HT1080 (cell line): ENCODE measurements at regions not wholly inside any gene's neighbourhood (a gene's known extent, or its start where the extent isn't known, plus 50 kb on each side); places are given as distances from the start of the nearest gene placed in this dataset.

Source experiments
- DNase-seq: peaks from one replicate; pipeline ENCODE4 v3.0.0-alpha.2; 2015; ENCODE audit warnings: low read depth

GRCh38 chr2:207288628-207289027 lies 122.9 kb upstream of the KLF7 start:
- no peak for DNase-seq

DNA sequence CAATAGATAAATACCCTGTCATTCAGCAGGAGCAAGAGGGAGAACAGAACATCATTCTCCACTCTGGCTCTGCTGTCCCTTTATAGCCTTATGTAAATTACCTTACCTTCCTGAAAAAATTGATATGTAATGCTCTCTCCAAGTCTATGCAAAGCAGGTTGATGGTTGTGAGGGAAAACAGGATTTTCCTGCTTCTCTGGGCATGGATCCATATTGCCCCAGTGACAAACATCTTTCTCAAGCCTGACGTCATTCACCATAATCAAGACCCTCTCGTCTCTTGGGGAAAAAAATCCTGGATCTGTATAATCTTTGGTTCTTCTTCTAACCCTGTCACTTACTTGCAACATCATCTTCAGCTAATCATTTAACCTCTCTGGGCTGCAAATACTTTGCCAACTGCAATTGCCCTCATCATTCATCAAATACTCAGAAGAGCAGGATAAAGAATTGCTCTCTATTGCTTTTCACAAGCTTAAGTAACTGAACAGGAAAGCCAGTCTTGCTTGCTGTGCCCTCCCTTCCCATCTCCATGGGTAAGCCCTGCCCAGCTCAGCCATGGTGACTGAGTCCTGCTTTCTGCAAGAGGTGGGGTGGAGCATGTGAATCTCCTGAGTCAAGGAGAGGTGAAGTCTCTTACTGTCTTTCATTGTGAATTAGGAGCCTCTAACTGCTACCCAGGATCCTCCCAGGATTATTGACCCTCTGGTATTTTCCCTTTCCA lies 123.7 kb upstream of the KLF7 start:
- no peak for DNase-seq

GRCh38 chr2:207290833-207291624 lies 125.3 kb upstream of the KLF7 start:
- DNase-seq, result no peak

DNA sequence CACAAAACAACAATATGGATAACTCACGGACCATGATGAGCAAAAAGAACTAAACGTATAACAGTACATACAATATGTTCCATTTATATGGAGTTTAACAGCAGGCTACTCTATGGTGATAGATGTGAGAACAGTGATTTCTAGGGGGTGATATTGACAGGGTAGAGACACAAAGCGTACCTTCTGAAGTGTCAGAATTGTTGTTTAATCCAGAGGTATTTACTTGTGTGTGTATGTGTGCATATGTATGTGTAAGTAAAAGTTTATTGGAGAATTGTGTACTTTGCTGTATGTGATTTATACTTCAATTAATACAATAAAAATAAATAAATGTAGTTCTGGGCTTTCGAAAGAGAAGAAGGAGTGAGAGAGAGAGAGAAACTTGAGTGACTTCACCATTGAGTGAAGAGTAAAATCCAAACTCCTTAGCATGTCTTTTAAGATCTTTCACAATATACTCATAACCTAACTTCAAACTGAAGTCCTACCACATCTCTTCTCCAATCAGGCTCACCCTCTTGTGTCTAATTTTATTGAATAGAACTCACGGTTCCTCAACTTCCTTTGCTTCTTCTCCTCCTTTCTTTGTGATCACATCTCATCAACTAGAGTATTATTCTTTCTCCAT lies 126.0 kb upstream of the KLF7 start:
- no peak for DNase-seq

- DNase-seq, result no peak
Observed at GRCh38 chr2:207296265-207296948, 130.7 kb upstream of the KLF7 start.

DNA sequence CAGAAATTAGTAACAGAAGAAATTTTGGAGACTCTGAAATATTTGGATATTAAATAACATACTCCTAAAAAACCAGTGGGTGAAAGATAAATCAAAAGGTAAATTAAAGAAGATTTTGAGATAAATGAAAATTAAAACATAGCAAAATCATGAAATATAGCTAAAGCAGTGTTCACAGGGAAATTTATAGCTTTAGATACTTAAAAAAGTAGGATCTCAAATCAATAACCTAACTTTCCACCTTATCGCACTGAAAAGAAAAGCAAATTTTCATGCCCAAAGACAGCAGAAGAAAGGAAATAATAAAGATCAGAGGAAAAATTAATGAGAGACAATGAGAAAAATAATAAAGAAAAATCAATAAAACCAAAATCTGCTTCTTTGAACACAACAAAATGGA lies 135.1 kb upstream of the KLF7 start:
- no peak for DNase-seq

GRCh38 chr2:207304761-207305160 lies 139.0 kb upstream of the KLF7 start:
- no peak for DNase-seq

DNA sequence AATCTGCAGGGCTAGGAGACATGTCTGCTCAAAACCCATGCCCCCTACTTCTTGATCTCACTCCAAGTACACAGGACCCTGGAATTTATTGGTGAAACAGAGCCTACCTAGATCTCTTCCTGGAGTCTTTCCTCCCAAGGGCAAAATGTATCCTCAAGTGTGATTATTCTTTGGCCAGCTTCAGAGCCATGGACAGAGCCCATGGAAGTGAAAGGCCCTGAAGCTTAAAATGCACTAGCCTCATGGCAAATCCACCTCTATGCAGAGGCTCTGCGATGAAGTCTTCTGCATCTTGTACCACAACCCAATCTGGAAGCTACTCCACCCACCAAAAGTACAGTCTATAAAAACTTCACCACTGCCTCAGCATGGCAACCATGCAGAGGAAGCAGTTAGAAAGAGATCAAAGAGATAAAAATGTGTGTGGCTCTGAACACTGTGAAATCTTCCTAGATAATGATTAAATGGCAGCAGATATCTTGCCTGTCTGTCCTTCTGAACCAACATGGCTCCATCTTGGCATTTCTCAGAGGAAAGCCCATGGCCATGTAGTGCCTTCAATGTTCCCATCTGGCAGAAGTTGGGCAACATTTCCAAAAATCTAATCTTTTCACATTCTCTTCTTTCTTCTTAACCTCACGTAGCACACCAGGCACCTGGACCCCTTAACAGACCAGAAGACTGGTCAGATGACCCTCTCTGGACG lies 142.9 kb upstream of the KLF7 start:
- DNase-seq, result no peak

- DNase-seq, result peak; percentile 98
Observed at GRCh38 chr2:207311316-207312005, 145.7 kb upstream of the KLF7 start.

GRCh38 chr2:207312006-207312356 lies 146.2 kb upstream of the KLF7 start:
- no peak for DNase-seq

DNA sequence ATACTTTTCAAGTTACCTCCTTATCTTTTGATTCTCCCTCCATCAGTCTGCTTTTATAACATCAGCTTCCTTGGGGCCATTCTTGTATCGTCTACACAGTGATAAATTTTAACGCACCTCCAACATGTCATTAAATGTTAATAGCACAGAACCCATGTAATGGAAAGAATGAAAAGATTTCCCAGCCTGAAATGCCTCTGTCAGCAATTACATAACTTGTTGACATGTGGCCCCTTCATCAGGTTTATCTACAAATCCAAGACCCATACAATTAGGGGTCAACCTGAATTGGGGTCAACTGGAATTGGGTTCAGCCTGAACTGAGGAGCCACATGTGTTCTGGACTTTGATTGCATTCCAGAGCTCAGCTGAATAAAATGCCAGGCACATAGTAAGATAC lies 148.2 kb upstream of the KLF7 start:
- no peak for DNase-seq

DNA sequence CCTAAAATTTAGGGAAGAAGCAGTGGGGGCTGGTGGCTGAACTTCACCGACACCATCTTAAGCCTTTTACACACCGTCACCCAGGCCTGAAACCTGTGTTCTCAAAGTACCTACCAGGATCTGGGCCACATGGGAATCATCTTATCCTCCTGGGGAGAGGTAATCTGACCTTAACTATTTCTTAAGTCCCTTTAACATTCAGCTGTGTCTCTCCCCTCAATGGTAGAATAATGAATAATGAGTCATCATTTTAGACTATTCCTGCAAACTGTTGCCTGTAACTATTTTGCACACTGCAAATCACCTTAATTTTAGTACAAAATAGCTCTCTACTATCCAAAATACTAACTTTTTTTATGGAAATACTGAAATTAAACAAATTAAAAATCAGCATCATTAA lies 149.4 kb upstream of the KLF7 start:
- peak; percentile 25 for DNase-seq

GRCh38 chr2:207316484-207316883 lies 150.7 kb upstream of the KLF7 start:
- no peak for DNase-seq

DNA sequence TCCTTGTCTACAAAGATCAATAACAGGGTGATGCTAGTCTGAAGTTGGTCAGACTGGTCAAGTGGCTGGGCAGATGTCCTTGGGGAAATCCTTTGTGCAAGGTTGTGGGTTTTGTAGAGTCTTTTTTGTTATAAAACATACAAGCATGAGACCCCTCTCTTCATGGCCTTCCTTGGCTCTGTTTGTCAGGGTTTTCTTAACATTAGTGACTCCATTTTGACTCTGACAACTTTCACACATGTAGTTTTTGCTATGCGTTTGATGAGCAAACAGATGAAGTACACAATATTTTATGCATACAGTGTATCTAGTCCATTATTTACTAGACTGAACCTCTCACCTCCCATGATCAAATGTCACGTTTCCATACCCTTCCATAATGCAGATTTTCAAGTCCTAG lies 151.2 kb upstream of the KLF7 start:
- no peak for DNase-seq

GRCh38 chr2:207317378-207317984 lies 151.7 kb upstream of the KLF7 start:
- DNase-seq, result peak; percentile 49

- no peak for DNase-seq
Observed at GRCh38 chr2:207318181-207318628, 152.5 kb upstream of the KLF7 start.

GRCh38 chr2:207319316-207319715 lies 153.6 kb upstream of the KLF7 start:
- DNase-seq, result no peak

- DNase-seq, result no peak
Observed at GRCh38 chr2:207320381-207321159, 154.8 kb upstream of the KLF7 start.

- DNase-seq, result no peak
Observed at GRCh38 chr2:207321514-207321913, 155.8 kb upstream of the KLF7 start.
